GM12891 (cell line): ENCODE measurements at regions not wholly inside any gene's neighbourhood (a gene's known extent, or its start where the extent isn't known, plus 50 kb on each side); places are given as distances from the start of the nearest gene placed in this dataset.
"Not testable (repeated sequence)": the region's sequence is repeated elsewhere in the genome, so short reads cannot be mapped to it uniquely, and the experiment has no call there.

ENCODE experiments used
- DNase-seq: peaks from one replicate; pipeline ENCODE4 v3.0.0; 2011; ENCODE audit warnings: low spot score; ENCODE audit not compliant: insufficient read length
- FAIRE-seq: peaks from 2 replicates; lab custom pipeline; 2011; peaks lifted over from hg19 to GRCh38; lab: Jason Lieb, UNC
- PAX5 ChIP-seq: IDR thresholded peaks from 2 replicates; pipeline ENCODE4 v1.6.1; 2011; ENCODE audit warnings: low read length, moderate library complexity, mild to moderate bottlenecking; ENCODE audit not compliant: insufficient read depth, severe bottlenecking
- POLR2A ChIP-seq: IDR thresholded peaks from 2 replicates; pipeline ENCODE4 v1.6.1; 2011; ENCODE audit warnings: low read depth, low read length, control low read depth
- POLR2AphosphoS5 ChIP-seq: IDR thresholded peaks from 2 replicates; pipeline ENCODE4 v1.6.1; 2011; ENCODE audit warnings: low read depth, low read length, control low read depth
- POU2F2 ChIP-seq: IDR thresholded peaks from 2 replicates; pipeline ENCODE4 v1.6.1; 2011; ENCODE audit warnings: low read depth, mild to moderate bottlenecking, control low read depth, low read length, moderate library complexity
- SPI1 ChIP-seq: IDR thresholded peaks from 2 replicates; pipeline ENCODE4 v1.6.1; 2011; ENCODE audit warnings: low read depth, low read length, control low read depth
- TAF1 ChIP-seq: IDR thresholded peaks from 2 replicates; pipeline ENCODE4 v1.6.1; 2011; ENCODE audit warnings: low read depth, low read length, control low read depth

- no peak for DNase-seq
- no peak for FAIRE-seq
These were observed 197.2 kb upstream of the PROX1 start for GRCh38 chr1:213790565-213790964.

GRCh38 chr1:213793482-213794067, 194.2 kb upstream of the PROX1 start:
- TF ChIP-seq POLR2A (no peak), TAF1 (no peak), POLR2AphosphoS5 (no peak), POU2F2 (no peak), SPI1 (no peak), PAX5 (no peak)
- no peak for FAIRE-seq
- no peak for DNase-seq

More at GRCh38 chr1:213790565-213790964, 197.2 kb upstream of the PROX1 start:
- no peak for TF ChIP-seq POLR2A

GRCh38 chr1:213796525-213796924, 191.2 kb upstream of the PROX1 start:
- FAIRE-seq: no peak

GRCh38 chr1:213808288-213808687, 179.5 kb upstream of the PROX1 start:
- not testable (repeated sequence) for FAIRE-seq, DNase-seq

More at GRCh38 chr1:213796525-213796924, 191.2 kb upstream of the PROX1 start:
- no peak for DNase-seq
- TF ChIP-seq POLR2AphosphoS5 (no peak), POU2F2 (no peak), SPI1 (no peak), TAF1 (no peak), PAX5 (no peak), POLR2A (no peak)

- no peak for FAIRE-seq
- TF ChIP-seq POLR2AphosphoS5 (no peak), PAX5 (no peak), SPI1 (no peak), POU2F2 (no peak), TAF1 (no peak), POLR2A (no peak)
- no peak for DNase-seq
These were observed 170.6 kb upstream of the PROX1 start for GRCh38 chr1:213817156-213817555.

- DNase-seq (no peak), FAIRE-seq (no peak)
- TF ChIP-seq POLR2A (no peak), PAX5 (no peak), SPI1 (no peak), TAF1 (no peak), POU2F2 (no peak)
These were observed 167.2 kb upstream of the PROX1 start for GRCh38 chr1:213820362-213821149.

GRCh38 chr1:213821175-213821942, 166.4 kb upstream of the PROX1 start:
- no peak for DNase-seq
- TF ChIP-seq SPI1 (no peak), POLR2AphosphoS5 (no peak), TAF1 (no peak), POLR2A (no peak), PAX5 (no peak), POU2F2 (no peak)
- no peak for FAIRE-seq

- DNase-seq (no peak), FAIRE-seq (no peak)
- TF ChIP-seq TAF1 (no peak), PAX5 (no peak), SPI1 (no peak), POU2F2 (no peak), POLR2A (no peak), POLR2AphosphoS5 (no peak)
These were observed 165.8 kb upstream of the PROX1 start for GRCh38 chr1:213821943-213822334.

- no peak for TF ChIP-seq PAX5
- TF ChIP-seq POU2F2: no peak
- no peak for TF ChIP-seq TAF1
- TF ChIP-seq SPI1: no peak
- TF ChIP-seq POLR2A: no peak
- TF ChIP-seq POLR2AphosphoS5: no peak
- no peak for DNase-seq
- FAIRE-seq: no peak
These were observed 160.9 kb upstream of the PROX1 start for GRCh38 chr1:213826891-213827290.

GRCh38 chr1:213828867-213829266, 158.9 kb upstream of the PROX1 start:
- FAIRE-seq: no peak
- no peak for TF ChIP-seq SPI1
- no peak for TF ChIP-seq TAF1
- TF ChIP-seq POLR2AphosphoS5: no peak
- no peak for TF ChIP-seq PAX5
- no peak for TF ChIP-seq POLR2A
- TF ChIP-seq POU2F2: no peak
- DNase-seq: no peak

GRCh38 chr1:213829780-213830179, 158.0 kb upstream of the PROX1 start:
- no peak for FAIRE-seq
- TF ChIP-seq POLR2AphosphoS5: no peak

More at GRCh38 chr1:213829780-213830179, 158.0 kb upstream of the PROX1 start:
- DNase-seq: no peak
